GM12878 (cell line): ENCODE measurements at regions not wholly inside any gene's neighbourhood (a gene's known extent, or its start where the extent isn't known, plus 50 kb on each side); places are given as distances from the start of the nearest gene placed in this dataset.
A peak's percentile ranks its signal among the peaks of the same experiment; 100 is the strongest.

Source experiments
- ATAC-seq: fragments of 200-7000 bp; cut with Tn5 transposase; 3 replicates; pipeline ENCODE4 v1.9.1; 2020; ENCODE audit warnings: mild to moderate bottlenecking, moderate library complexity
- BruUV-seq: library from RNA; stranded (reverse); fragments of 400-500 nt; replicated peaks from 2 replicates; lab custom pipeline; 2021; lab: Mats Ljungman, UMichigan
- CTCF ChIA-PET: fragments of 300-600 bp; sonication (Branson Sonifier 250); formaldehyde crosslinking; extraction: SDS; loops from one replicate; lab custom pipeline; 2021; ENCODE audit warnings: inconsistent platforms; lab: Yijun Ruan, JAX
- POLR2A ChIA-PET: fragments of 350-600 bp; formaldehyde crosslinking; extraction: SDS; loops from one replicate; lab custom pipeline; 2021; ENCODE audit warnings: inconsistent platforms; lab: Charles Lee
- RAD21 ChIA-PET: fragments of 300-600 bp; sonication (Branson Sonifier 250); formaldehyde crosslinking; loops from one replicate; lab custom pipeline; 2023; ENCODE audit warnings: antibody characterized with exemption; ENCODE audit not compliant: unreplicated experiment; lab: Charles Lee
- SMC1A ChIA-PET: fragments of 300-600 bp; sonication (Branson Sonifier 250); formaldehyde crosslinking; loops from one replicate; lab custom pipeline; 2023; ENCODE audit not compliant: unreplicated experiment, uncharacterized antibody; lab: Charles Lee
- DNase-seq: peaks from one replicate; pipeline ENCODE4 v3.0.0-alpha.2; 2011; ENCODE audit warnings: low read depth, low spot score
- FAIRE-seq: peaks from 3 replicates; lab custom pipeline; 2011; peaks lifted over from hg19 to GRCh38; lab: Jason Lieb, UNC
- H2AFZ ChIP-seq: 2 replicates; pipeline ENCODE4 v1.6.0; 2011; ENCODE audit warnings: low read depth, low read length, control low read depth; ENCODE audit not compliant: control insufficient read depth
- H3K27ac ChIP-seq: 2 replicates; pipeline ENCODE4 v1.5.1; 2011; ENCODE audit warnings: control low read depth; ENCODE audit not compliant: control insufficient read depth, insufficient read depth
- H3K27me3 ChIP-seq, 2 experiments: replicated peaks in 1 of 2; 2 replicates each; pipeline versions ENCODE4 v1.6.0 to v1.6.1; 2011; ENCODE audit warnings: low read length in 1 of 2; ENCODE audit not compliant: control insufficient read depth in 2 of 2, insufficient read depth in 2 of 2
- H3K36me3 ChIP-seq, 2 experiments: 2 replicates each; pipeline ENCODE4 v1.5.1; 2011; ENCODE audit warnings: low read length in 1 of 2; ENCODE audit not compliant: control insufficient read depth in 2 of 2, insufficient read depth in 2 of 2
- H3K4me1 ChIP-seq: 2 replicates; pipeline ENCODE4 v1.6.1; 2011; ENCODE audit warnings: mild to moderate bottlenecking, low read length, moderate library complexity, mixed read lengths; ENCODE audit not compliant: control insufficient read depth, insufficient read depth
- H3K4me2 ChIP-seq: 2 replicates; pipeline ENCODE4 v1.6.0; 2011; ENCODE audit warnings: control low read depth; ENCODE audit not compliant: control insufficient read depth, insufficient read depth
- H3K4me3 ChIP-seq: fragments of 200-600 bp; sonication (generic); 2 replicates; pipeline ENCODE4 v1.5.1; 2016
- H3K79me2 ChIP-seq: 2 replicates; pipeline ENCODE4 v1.6.0; 2011; ENCODE audit warnings: low read length; ENCODE audit not compliant: control insufficient read depth, insufficient read depth
- H3K9ac ChIP-seq: 2 replicates; pipeline ENCODE4 v1.8.0; 2011; ENCODE audit warnings: low read length, control low read depth, mixed read lengths; ENCODE audit not compliant: control insufficient read depth, insufficient read depth
- H3K9me3 ChIP-seq: replicated peaks from 3 replicates; pipeline ENCODE4 v1.5.1; 2011; ENCODE audit warnings: mild to moderate bottlenecking, low read length; ENCODE audit not compliant: control insufficient read depth, insufficient read depth
- H4K20me1 ChIP-seq: 2 replicates; pipeline ENCODE4 v1.6.0; 2011; ENCODE audit not compliant: control insufficient read depth, insufficient read depth
- BHLHE40 ChIP-seq, 2 experiments: fragments of 450-650 bp in 1 of 2; IDR thresholded peaks; 2 replicates each; pipeline ENCODE4 v1.6.1; 2011 to 2017; ENCODE audit warnings: low read depth in 2 of 2, borderline replicate concordance in 1 of 2, improper control_type of control experiment in 1 of 2, low read length in 1 of 2, mild to moderate bottlenecking in 1 of 2
- E2F8 ChIP-seq: fragments of 450-650 bp; IDR thresholded peaks from 2 replicates; pipeline ENCODE4 v1.6.1; 2018; ENCODE audit warnings: mild to moderate bottlenecking, low read depth, moderate library complexity; ENCODE audit not compliant: partially characterized antibody
- ETV6 ChIP-seq, 2 experiments: fragments of 450-650 bp in 1 of 2; IDR thresholded peaks in 1 of 2; conservative IDR thresholded peaks in 1 of 2; 2 replicates each; pipeline ENCODE4 v1.6.1; 2014; ENCODE audit warnings: antibody characterized with exemption in 1 of 2, borderline replicate concordance in 1 of 2, low read depth in 1 of 2, mild to moderate bottlenecking in 1 of 2, moderate library complexity in 1 of 2
- FOXK2 ChIP-seq: fragments of 450-650 bp; IDR thresholded peaks from 2 replicates; pipeline ENCODE4 v1.6.1; 2017; ENCODE audit warnings: mild to moderate bottlenecking, moderate library complexity
- GATAD2B ChIP-seq: fragments of 450-650 bp; conservative IDR thresholded peaks from 2 replicates; pipeline ENCODE4 v1.6.1; 2017; ENCODE audit warnings: low read depth, mild to moderate bottlenecking, moderate library complexity
- RAD51 ChIP-seq: fragments of 450-650 bp; IDR thresholded peaks from 2 replicates; pipeline ENCODE4 v1.6.1; 2016; ENCODE audit warnings: moderate library complexity, mild to moderate bottlenecking, inconsistent platforms
- USF1 ChIP-seq: IDR thresholded peaks from 2 replicates; pipeline ENCODE4 v1.6.1; 2011; ENCODE audit warnings: borderline replicate concordance, low read depth, mild to moderate bottlenecking, moderate library complexity, mixed read lengths, low read length; ENCODE audit not compliant: insufficient read depth; ENCODE audit errors: extremely low read length
- ZNF207 ChIP-seq: fragments of 450-650 bp; IDR thresholded peaks from 2 replicates; pipeline ENCODE4 v1.6.1; 2014; ENCODE audit warnings: antibody characterized with exemption, mild to moderate bottlenecking, borderline replicate concordance
- WGBS: methylation state at CpG from one replicate; pipeline ENCODE4 v1.1.6; 2016; ENCODE audit warnings: low lambda C conversion rate; ENCODE audit not compliant: insufficient replicate concordance, insufficient coverage; ENCODE audit errors: missing lambda C conversion rate; 5-methylcytosine and 5-hydroxymethylcytosine counted together
- in situ Hi-C: fragments of 300-500 bp; cut with MboI; formaldehyde crosslinking; loops from 9 replicates; pipeline ENCODE4 v1.14.3; 2018; ENCODE audit warnings: mixed read lengths
- intact Hi-C: fragments of 100-400 bp; cut with micrococcal nuclease; formaldehyde crosslinking; loops from one replicate; pipeline ENCODE4 v1.14.2; 2022; ENCODE audit not compliant: unreplicated experiment
- TF ChIP-seq, protein P1 (sequence below): fragments of 450-650 bp; formaldehyde crosslinking; IDR thresholded peaks from 2 replicates; pipeline ENCODE4 v1.4.0; 2020; ENCODE audit warnings: mild to moderate bottlenecking, moderate library complexity

DNA sequence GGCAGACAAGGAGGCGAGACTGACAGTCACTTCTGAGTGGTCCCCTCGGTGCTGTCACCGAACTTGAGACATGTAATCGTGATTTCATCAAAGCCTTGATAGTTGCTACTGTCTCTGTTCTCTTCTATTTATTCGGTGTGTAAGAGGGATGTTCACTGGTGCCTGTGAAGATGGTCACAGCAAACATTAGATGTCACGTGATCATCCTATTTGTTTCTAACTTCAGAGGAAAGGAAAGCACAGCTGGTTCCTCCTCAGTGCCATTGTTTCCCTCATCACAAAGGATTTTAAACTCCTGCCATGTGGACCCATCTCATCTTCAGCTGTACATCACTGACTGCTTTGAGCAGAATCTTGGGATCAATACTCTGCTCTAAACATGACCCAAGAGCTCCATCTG, 73.1 kb upstream of the CLMP start:
- H3K4me3 ChIP-seq: no peak overlapping the region
- WGBS: 55% methylated on average over 6 of the region's 6 CpGs
- no peak for TF ChIP-seq ETV6 (conservative IDR thresholded peaks at IDR 0.05 in 1 of 2, IDR thresholded peaks at IDR 0.05 in 1 of 2; ENCODE audit: borderline replicate concordance in 1 of 2, low read depth in 1 of 2)
- TF ChIP-seq BHLHE40 (IDR thresholded peaks at IDR 0.05; ENCODE audit: borderline replicate concordance in 1 of 2, low read depth in 2 of 2, low read length in 1 of 2): 0 out of 4 replicates have a peak, but pooled peaks of 1 of the 2 experiments have one; percentile 28
- TF ChIP-seq USF1: peak; percentile 10
- TF ChIP-seq RAD51: peak; percentile 89
- ChIA-PET CTCF (no interaction called here), POLR2A (no interaction called here), SMC1A (interaction anchor here (0.8 to 1.2 kb wide), 2 partner anchors 207 to 331 kb away, joined by 3 to 4 read pairs; no protein-coding TSS in a partner anchor), RAD21 (interaction anchor here (0.9 kb wide), 1 partner anchor 128 kb away, joined by 3 read pairs; no protein-coding TSS in a partner anchor)
- no peaks in the 10 kb centered on the region for H4K20me1 ChIP-seq
- no peaks in the 10 kb centered on the region for H3K27me3 ChIP-seq
- peaks cover 14% of the 10 kb centered on the region for H3K4me1 ChIP-seq
- no peaks in the 10 kb centered on the region for H3K36me3 ChIP-seq
- H3K9me3 ChIP-seq: no peaks in the 10 kb centered on the region
- no peak for DNase-seq
- in situ Hi-C loops: no loop called here
- no peak for FAIRE-seq
- H3K79me2 ChIP-seq: no peaks in the 10 kb centered on the region
- intact Hi-C loops: no loop called here
- no peak overlapping the region for H3K9ac ChIP-seq
- no peak for ATAC-seq
- H3K4me2 ChIP-seq: no peak overlapping the region
- no peak overlapping the region for H3K27ac ChIP-seq
- no peak overlapping the region for H2AFZ ChIP-seq
- BruUV-seq: no TSS peak

DNA sequence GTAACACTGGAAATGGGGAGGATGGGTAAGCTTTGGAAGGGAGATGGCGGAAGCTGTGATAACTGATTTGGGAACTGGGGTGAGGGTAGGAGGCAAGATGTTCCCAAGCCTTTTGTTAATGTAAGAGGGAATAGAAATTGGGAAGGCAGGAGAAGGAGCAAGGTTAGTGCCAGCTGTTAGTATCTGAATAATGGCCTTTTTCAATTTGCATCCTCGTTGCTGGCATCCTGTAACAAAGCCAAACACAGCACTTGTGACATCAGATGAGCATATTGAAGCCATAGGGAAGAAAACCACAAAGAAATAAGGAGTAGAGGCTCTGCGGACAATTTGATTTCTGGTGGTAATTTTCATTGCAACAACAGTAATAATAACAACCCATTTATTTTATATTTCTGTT, 70.9 kb upstream of the CLMP start:
- ChIA-PET RAD21 (no interaction called here), SMC1A (no interaction called here), CTCF (no interaction called here), POLR2A (no interaction called here)
- Histone ChIP-seq H3K4me3 (no peak overlapping the region), H4K20me1 (no peaks in the 10 kb centered on the region), H2AFZ (no peak overlapping the region), H3K36me3 (no peaks in the 10 kb centered on the region), H3K4me1 (peaks cover 20% of the 10 kb centered on the region), H3K27ac (no peak overlapping the region), H3K27me3 (no peaks in the 10 kb centered on the region), H3K79me2 (no peaks in the 10 kb centered on the region), H3K9ac (no peak overlapping the region), H3K4me2 (no peak overlapping the region), H3K9me3 (no peaks in the 10 kb centered on the region)
- intact Hi-C loops: no loop called here
- FAIRE-seq (no peak), ATAC-seq (no peak), DNase-seq (no peak)
- in situ Hi-C loops: no loop called here
- no TSS peak for BruUV-seq
- WGBS: 44% methylated on average over 3 of the region's 3 CpGs
- TF ChIP-seq ZNF207: no peak
- no peak for TF ChIP-seq GATAD2B
- no peak for TF ChIP-seq FOXK2
- no peak for TF ChIP-seq E2F8
- TF ChIP-seq, protein P1, sequence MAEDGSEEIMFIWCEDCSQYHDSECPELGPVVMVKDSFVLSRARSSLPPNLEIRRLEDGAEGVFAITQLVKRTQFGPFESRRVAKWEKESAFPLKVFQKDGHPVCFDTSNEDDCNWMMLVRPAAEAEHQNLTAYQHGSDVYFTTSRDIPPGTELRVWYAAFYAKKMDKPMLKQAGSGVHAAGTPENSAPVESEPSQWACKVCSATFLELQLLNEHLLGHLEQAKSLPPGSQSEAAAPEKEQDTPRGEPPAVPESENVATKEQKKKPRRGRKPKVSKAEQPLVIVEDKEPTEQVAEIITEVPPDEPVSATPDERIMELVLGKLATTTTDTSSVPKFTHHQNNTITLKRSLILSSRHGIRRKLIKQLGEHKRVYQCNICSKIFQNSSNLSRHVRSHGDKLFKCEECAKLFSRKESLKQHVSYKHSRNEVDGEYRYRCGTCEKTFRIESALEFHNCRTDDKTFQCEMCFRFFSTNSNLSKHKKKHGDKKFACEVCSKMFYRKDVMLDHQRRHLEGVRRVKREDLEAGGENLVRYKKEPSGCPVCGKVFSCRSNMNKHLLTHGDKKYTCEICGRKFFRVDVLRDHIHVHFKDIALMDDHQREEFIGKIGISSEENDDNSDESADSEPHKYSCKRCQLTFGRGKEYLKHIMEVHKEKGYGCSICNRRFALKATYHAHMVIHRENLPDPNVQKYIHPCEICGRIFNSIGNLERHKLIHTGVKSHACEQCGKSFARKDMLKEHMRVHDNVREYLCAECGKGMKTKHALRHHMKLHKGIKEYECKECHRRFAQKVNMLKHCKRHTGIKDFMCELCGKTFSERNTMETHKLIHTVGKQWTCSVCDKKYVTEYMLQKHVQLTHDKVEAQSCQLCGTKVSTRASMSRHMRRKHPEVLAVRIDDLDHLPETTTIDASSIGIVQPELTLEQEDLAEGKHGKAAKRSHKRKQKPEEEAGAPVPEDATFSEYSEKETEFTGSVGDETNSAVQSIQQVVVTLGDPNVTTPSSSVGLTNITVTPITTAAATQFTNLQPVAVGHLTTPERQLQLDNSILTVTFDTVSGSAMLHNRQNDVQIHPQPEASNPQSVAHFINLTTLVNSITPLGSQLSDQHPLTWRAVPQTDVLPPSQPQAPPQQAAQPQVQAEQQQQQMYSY (CRISPR knock-in tag): no peak
